ENCODE measurements at regions not wholly inside any gene's neighbourhood (a gene's known extent, or its start where the extent isn't known, plus 50 kb on each side); places are given as distances from the start of the nearest gene placed in this dataset.

GRCh38 chr3:4138786-4139431 lies 164.3 kb upstream of the SETMAR start:
- Histone ChIP-seq H3K27ac (ENCODE audit: low read depth in 1 of 2, low read length in 2 of 2) (no peak overlapping the region), H3K79me2 (ENCODE audit: insufficient read depth, low read length) (no peaks in the 10 kb centered on the region), H3K4me1 (ENCODE audit: control insufficient read depth in 1 of 2, insufficient read depth in 2 of 2, low read length in 2 of 2) (no peaks in the 10 kb centered on the region), H3K9me3 (replicated peaks in 1 of 2; ENCODE audit: control insufficient read depth in 1 of 2, insufficient read depth in 1 of 2, low read length in 2 of 2) (no peaks in the 10 kb centered on the region), H4K20me1 (ENCODE audit: insufficient read depth, low read length) (no peaks in the 10 kb centered on the region), H3K27me3 (ENCODE audit: control insufficient read depth in 2 of 2, insufficient read depth in 2 of 2, low read length in 2 of 2) (no peaks in the 10 kb centered on the region), H3K4me3 (replicated peaks in 1 of 3; ENCODE audit: low read depth in 2 of 3, low read length in 3 of 3) (no peak overlapping the region), H2AFZ (ENCODE audit: insufficient read depth, low read depth, low read length, poor library complexity, severe bottlenecking) (no peak overlapping the region), H3K36me3 (replicated peaks in 1 of 2; ENCODE audit: control insufficient read depth in 1 of 2, insufficient read depth in 2 of 2, low read length in 2 of 2) (no peaks in the 10 kb centered on the region), H3K4me2 (replicated peaks; ENCODE audit: extremely low read depth, low read length, poor library complexity, severe bottlenecking) (no peak overlapping the region), H3K9ac (ENCODE audit: insufficient read depth, low read length, poor library complexity, severe bottlenecking) (no peak overlapping the region)
- Mint-ChIP-seq H3K27me3 (ENCODE audit: low read depth in 3 of 3) (no peaks in the 10 kb centered on the region), H3K27ac (no peak overlapping the region), H3K4me1 (no peaks in the 10 kb centered on the region), H3K9me3 (peaks cover 0 to 12% (median 2%) of the 10 kb centered on the region in 7 donors), H3K36me3 (no peaks in the 10 kb centered on the region), H3K4me3 (no peak overlapping the region)
- no peak for TF ChIP-seq CTCF (IDR thresholded peaks at IDR 0.05)
- WGBS (ENCODE audit: insufficient coverage): no CpG with 5 or more reads among the region's 4 CpGs
- intact Hi-C loops (cut with micrococcal nuclease): no loop called here
- no peak for DNase-seq

DNA sequence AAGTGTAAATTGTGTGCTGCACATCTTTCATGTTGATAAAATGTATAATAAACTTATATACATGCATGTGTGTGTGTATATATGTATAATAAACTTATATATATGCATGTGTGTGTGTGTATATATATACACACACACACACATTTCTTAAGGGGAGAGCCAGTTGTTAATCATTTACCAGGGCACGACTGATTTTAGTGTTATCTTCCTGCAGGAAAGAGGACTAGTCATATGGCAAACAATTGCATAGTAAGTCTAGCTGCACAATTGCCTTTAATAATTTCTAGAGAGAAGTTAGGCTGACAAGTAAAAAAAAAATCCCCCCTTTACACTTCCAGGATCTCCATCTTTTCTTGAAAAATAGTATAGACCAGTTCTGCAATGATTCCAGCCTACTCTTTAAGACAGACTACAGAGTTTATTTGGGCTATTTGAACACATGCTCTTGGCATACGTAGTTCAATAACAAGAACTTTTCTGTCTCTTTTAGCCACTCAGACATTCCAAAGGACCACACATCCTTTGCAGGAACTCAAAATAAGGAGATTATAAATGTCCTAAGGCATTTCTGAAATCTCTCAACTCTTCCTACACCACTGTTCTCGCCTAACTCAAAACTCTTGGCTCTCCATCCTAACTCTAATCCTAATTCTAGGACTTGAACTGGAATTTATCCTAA lies 163.6 kb upstream of the SETMAR start:
- 75% methylated on average over 2 of the region's 3 CpGs for WGBS (ENCODE audit: insufficient coverage)
- TF ChIP-seq CTCF (IDR thresholded peaks at IDR 0.05): no peak
- Mint-ChIP-seq H3K27me3 (ENCODE audit: low read depth in 3 of 3) (no peaks in the 10 kb centered on the region), H3K4me1 (no peaks in the 10 kb centered on the region), H3K9me3 (peaks cover 0 to 7% (median 2%) of the 10 kb centered on the region in 7 donors), H3K4me3 (no peak overlapping the region), H3K36me3 (no peaks in the 10 kb centered on the region), H3K27ac (no peak overlapping the region)
- H3K79me2 ChIP-seq (ENCODE audit: insufficient read depth, low read length): no peaks in the 10 kb centered on the region
- no peak overlapping the region for H3K9ac ChIP-seq (ENCODE audit: insufficient read depth, low read length, poor library complexity, severe bottlenecking)
- no peak overlapping the region for H3K4me3 ChIP-seq (replicated peaks in 1 of 3; ENCODE audit: low read depth in 2 of 3, low read length in 3 of 3)
- H4K20me1 ChIP-seq (ENCODE audit: insufficient read depth, low read length): no peaks in the 10 kb centered on the region
- no peak overlapping the region for H3K27ac ChIP-seq (ENCODE audit: low read depth in 1 of 2, low read length in 2 of 2)
- no peaks in the 10 kb centered on the region for H3K4me1 ChIP-seq (ENCODE audit: control insufficient read depth in 1 of 2, insufficient read depth in 2 of 2, low read length in 2 of 2)
- DNase-seq: no peak
- no peaks in the 10 kb centered on the region for H3K27me3 ChIP-seq (ENCODE audit: control insufficient read depth in 2 of 2, insufficient read depth in 2 of 2, low read length in 2 of 2)
- H3K4me2 ChIP-seq (replicated peaks; ENCODE audit: extremely low read depth, low read length, poor library complexity, severe bottlenecking): no peak overlapping the region
- H3K9me3 ChIP-seq (replicated peaks in 1 of 2; ENCODE audit: control insufficient read depth in 1 of 2, insufficient read depth in 1 of 2, low read length in 2 of 2): no peaks in the 10 kb centered on the region
- no peak overlapping the region for H2AFZ ChIP-seq (ENCODE audit: insufficient read depth, low read depth, low read length, poor library complexity, severe bottlenecking)
- no peaks in the 10 kb centered on the region for H3K36me3 ChIP-seq (replicated peaks in 1 of 2; ENCODE audit: control insufficient read depth in 1 of 2, insufficient read depth in 2 of 2, low read length in 2 of 2)
- intact Hi-C loops (cut with micrococcal nuclease): no loop called here
